HG03378 (cell line): ENCODE measurements at regions not wholly inside any gene's neighbourhood (a gene's known extent, or its start where the extent isn't known, plus 50 kb on each side); places are given as distances from the start of the nearest gene placed in this dataset.
"Not testable (repeated sequence)": the region's sequence is repeated elsewhere in the genome, so short reads cannot be mapped to it uniquely, and the experiment has no call there.

Source experiments
- ATAC-seq: cut with Tn5 transposase; IDR thresholded peaks from one replicate; pipeline ENCODE4 v1.9.1; 2021; ENCODE audit warnings: mild to moderate bottlenecking, moderate library complexity; ENCODE audit not compliant: unreplicated experiment

GRCh38 chr10:123375097-123375496 lies 220.9 kb downstream of the BUB3 start:
- ATAC-seq, result no peak

DNA sequence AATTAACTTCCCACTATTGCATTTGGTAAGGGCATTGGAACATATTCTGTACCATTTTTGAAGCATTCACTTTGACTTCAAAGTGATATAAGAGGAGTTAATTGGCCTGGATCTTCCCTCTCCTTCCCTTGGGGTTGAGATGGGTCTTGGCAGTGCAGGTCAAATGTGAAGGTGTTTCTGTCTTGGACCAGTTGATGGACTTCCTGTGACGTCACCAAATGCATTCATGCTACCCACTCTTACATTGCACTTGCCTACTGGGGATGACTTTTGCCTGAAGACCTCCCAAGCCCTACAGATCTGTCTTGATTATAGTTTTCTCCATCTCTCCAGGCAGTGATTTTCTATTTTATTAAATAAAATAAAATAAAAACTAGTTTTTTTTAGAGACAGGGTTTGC lies 221.5 kb downstream of the BUB3 start:
- no peak for ATAC-seq

DNA sequence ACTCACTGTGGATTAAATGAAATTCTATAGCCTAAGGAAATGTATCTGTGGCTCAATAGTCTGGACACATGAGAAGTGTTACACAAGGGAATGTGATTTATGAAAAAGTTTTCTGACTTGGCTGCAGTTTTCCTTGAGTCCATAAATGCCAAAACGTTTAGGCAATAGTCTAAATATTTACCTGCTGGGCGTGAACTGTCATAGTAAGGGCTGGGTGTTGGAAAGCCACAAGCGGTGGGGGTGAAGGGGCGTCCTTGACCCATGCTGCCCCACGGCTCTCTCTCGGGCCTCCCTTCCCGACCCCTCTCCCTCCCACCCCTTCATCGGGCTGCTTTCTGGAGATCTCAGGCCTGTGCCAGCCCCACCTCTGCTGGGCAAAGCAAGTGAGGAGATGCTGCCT lies 223.7 kb downstream of the BUB3 start:
- no peak for ATAC-seq

DNA sequence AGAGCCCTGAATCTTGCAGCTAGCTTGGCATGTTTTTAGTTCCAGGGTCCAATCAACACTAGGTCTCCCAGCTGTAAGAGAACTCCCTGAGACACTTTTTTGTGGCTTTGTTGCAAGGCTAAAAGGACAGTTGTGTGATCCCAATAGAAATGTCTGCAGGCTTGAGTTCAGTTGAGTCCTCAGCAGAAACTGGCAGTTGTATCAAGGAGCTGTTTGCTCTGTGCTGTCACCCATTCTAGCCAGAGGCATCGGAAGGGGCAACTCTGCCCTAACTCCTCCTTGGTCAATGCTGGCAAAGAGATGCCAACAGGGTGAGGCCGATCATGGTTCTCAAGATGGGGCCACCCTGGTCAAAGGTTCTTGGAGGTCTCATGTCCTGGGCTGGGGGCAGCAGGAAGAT lies 224.1 kb downstream of the BUB3 start:
- no peak for ATAC-seq

- no peak for ATAC-seq
Observed at GRCh38 chr10:123379156-123379555, 225.0 kb downstream of the BUB3 start.

DNA sequence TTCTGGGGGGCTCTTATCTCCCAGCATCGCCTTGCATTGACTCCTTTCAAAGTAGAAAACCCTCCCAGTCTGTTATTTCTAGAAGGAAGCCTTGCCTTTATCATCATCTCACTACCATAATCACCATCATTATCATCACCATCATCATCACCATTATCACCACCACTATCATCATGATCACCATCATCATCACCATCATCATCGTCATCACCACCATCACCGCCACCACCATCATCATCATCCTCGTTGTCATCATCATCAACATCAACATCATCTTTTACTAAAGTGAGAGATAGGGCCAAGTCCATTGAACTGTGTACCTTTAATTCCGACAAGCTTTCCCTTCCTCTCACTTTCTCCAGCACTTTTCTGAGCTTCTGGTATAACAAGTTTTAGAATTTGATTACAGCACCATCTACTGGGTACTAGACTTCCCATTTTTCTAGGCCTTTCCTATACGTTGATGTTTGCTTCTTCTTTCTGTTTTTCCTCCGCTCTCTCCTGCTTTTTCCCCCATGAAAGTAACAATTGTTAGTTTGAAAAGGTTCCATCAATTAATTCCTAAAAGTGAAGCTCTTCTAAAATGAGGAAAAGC lies 226.4 kb downstream of the BUB3 start:
- no peak for ATAC-seq

DNA sequence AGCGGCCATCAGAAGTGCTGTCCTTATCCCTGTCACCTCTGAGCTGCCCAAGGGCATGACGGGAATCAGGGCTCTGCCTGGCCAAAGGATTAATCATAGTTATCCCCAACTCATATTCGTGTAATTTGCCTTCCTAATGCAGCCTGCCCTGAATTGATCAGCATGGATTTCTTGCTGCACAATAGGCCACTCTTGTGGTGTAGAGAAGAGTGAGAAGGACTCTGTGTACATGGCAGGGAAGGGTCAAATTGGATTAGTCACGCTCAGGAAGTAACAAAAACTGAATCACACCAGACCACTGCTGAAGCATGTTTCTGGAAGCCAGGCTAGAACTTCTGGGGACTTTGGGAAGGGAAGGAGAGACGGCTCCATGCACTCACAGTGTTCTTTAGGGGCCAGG lies 227.0 kb downstream of the BUB3 start:
- ATAC-seq, result no peak

GRCh38 chr10:123382491-123382890 lies 228.3 kb downstream of the BUB3 start:
- ATAC-seq, result no peak

GRCh38 chr10:123385508-123386080 lies 231.4 kb downstream of the BUB3 start:
- ATAC-seq, result no peak

DNA sequence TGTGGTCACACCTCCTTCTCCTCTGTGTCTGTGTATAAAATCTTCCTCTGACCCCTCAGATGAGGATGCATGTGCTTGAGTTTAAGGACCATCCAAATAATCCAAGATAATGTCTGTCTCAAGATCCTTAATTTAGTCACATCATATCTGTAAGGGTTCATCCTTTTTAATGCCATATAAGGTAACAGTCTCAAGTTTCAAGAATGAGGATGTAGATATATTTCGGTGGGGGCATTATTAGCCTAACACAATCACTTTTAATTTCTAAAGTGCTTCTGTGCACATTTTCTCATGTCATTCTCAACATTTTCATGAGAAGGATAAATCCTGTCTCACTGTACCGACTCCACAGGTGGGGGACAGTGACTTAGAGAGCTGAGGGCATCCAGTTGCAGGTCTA lies 235.3 kb downstream of the BUB3 start:
- no peak for ATAC-seq

GRCh38 chr10:123390332-123390731 lies 236.1 kb downstream of the BUB3 start:
- ATAC-seq, result no peak

- ATAC-seq, result no peak
Observed at GRCh38 chr10:123390874-123391273, 236.7 kb downstream of the BUB3 start.

GRCh38 chr10:123391275-123392028 lies 237.2 kb downstream of the BUB3 start:
- ATAC-seq, result peak; percentile 30

- ATAC-seq, result peak; percentile 85
Observed at GRCh38 chr10:123392182-123392963, 238.2 kb downstream of the BUB3 start.

DNA sequence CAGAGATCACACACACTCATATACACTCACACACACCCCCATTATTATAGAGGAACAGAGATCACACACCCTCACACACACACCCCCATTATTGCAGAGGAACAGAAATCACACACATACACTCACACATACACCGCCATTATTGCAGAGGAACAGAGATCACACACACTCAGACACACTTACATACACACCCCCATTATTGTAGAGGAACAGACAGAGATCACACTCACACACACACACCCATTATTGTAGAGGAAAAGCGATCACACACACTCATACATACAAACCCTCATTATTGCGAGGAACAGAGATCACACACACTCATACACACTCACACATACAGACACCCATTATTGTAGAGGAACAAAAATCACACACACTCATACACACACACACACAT lies 239.0 kb downstream of the BUB3 start:
- ATAC-seq, result no peak

DNA sequence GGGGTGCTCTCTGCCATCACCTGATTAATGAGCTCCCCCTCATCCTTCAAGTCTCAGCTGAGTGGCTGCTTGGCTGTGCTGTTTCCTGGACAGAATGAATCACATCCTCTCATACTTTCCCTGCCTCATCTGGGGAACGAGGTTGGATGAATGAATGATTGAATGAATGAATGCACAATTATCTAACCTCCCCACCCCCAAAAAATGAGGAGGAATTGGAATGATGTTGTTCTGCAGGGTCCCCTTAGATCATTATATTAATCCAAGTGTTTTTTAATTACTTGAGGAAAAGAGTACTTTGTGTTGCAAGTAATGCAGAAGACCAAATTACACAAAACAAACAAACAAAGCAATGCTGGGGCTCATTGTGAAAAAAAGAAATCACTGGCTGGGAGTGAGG lies 240.2 kb downstream of the BUB3 start:
- no peak for ATAC-seq

- not testable (repeated sequence) for ATAC-seq
Observed at GRCh38 chr10:123395234-123395633, 241.0 kb downstream of the BUB3 start.

DNA sequence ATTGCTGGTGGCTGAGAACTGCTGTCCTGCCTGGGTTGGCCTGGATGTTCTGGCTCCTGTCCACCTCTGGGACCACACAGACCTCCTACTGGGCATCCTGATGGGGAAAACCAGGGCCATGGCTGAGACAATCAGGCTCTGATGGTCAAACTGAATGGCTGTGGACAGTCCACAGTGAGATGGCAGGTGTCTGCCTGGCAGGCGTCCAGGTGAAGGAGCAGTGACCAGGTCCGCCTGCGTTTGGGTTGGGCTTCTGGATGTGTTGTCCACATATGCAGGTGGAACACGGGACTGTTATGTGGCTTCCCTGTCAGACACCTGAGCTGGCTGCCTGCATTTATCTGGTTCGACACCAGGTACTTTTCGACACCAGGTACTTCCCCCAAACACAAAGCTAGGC lies 241.7 kb downstream of the BUB3 start:
- ATAC-seq, result no peak

DNA sequence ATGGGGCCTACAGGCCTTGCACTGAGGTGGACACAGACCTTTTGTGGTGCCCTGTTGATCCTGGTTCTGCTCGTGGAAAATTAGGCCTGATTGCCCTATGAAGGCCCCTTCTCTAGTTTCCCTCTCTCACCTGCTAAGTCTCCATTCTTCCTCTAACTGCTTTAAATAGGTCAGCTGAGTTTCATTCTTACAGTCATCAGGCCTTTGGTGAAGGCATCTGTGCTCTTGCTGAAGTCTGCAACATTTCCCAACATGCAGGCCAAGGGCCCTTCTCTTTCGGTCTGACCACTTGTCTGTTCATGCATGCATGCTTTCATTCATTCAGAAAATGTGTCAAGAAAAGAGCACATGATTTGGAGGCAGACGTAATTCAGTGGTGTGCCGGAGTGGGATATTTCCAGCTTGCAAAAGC lies 244.0 kb downstream of the BUB3 start:
- peak; percentile 81 for ATAC-seq

DNA sequence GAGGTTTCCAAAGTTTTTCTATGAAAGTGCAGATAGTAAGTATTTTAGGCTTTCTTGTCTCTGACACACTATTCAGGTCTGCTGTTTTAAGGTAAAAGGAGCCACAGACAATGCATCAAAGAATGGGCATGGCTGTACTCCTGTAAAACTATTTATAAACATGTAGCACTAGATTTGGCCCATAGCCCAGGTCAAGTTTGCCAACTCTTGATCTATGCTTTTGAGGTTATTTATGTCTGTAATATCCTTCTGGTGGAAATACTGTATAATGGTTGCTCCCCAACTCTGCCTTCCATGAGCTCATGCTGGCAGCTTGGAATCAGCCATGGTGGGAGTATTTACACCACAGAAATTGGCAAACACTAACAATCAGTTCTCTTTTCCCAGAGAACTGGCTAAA lies 244.6 kb downstream of the BUB3 start:
- no peak for ATAC-seq

GRCh38 chr10:123399276-123399839 lies 245.2 kb downstream of the BUB3 start:
- no peak for ATAC-seq
